NCI-H2107 treated with DMSO at 0.1 percent for 48 hours (cell line): ENCODE measurements at regions not wholly inside any gene's neighbourhood (a gene's known extent, or its start where the extent isn't known, plus 50 kb on each side); places are given as distances from the start of the nearest gene placed in this dataset.

Experiments used
- DNase-seq: peaks from one replicate; lab custom pipeline; 2025; ENCODE audit not compliant: unreplicated experiment; lab: John Stamatoyannopoulos, UW

- no peak for DNase-seq
Measured at GRCh38 chr1:222301652-222302051, 246.3 kb downstream of the HHIPL2 start.

- no peak for DNase-seq
Measured at GRCh38 chr1:222299524-222299923, 248.4 kb downstream of the HHIPL2 start.

- DNase-seq, result no peak
Measured at GRCh38 chr1:222290866-222291265, 257.0 kb downstream of the HHIPL2 start.

- DNase-seq, result no peak
Measured at GRCh38 chr1:222288053-222288452, 259.9 kb downstream of the HHIPL2 start.

- DNase-seq, result no peak
Measured at GRCh38 chr1:222286011-222286410, 261.9 kb downstream of the HHIPL2 start.

GRCh38 chr1:222285526-222285925 lies 262.4 kb downstream of the HHIPL2 start:
- DNase-seq, result no peak

GRCh38 chr1:222284466-222284865 lies 263.4 kb downstream of the HHIPL2 start:
- DNase-seq, result no peak

- no peak for DNase-seq
Measured at GRCh38 chr1:222283147-222283768, 264.6 kb downstream of the HHIPL2 start.

- DNase-seq, result no peak
Measured at GRCh38 chr1:222279591-222279990, 268.3 kb downstream of the HHIPL2 start.

GRCh38 chr1:222278501-222278900 lies 269.4 kb downstream of the HHIPL2 start:
- DNase-seq, result no peak

- DNase-seq, result no peak
Measured at GRCh38 chr1:222275729-222276465, 272.0 kb downstream of the HHIPL2 start.

GRCh38 chr1:222275001-222275728 lies 272.7 kb downstream of the HHIPL2 start:
- no peak for DNase-seq

- no peak for DNase-seq
Measured at GRCh38 chr1:222266223-222267196, 281.4 kb downstream of the HHIPL2 start.

GRCh38 chr1:222263791-222264190 lies 284.1 kb downstream of the HHIPL2 start:
- DNase-seq, result no peak

GRCh38 chr1:222257027-222257426 lies 290.9 kb downstream of the HHIPL2 start:
- no peak for DNase-seq

GRCh38 chr1:222256058-222256457 lies 291.8 kb downstream of the HHIPL2 start:
- no peak for DNase-seq

- no peak for DNase-seq
Measured at GRCh38 chr1:222252788-222253187, 295.1 kb downstream of the HHIPL2 start.

GRCh38 chr1:222251847-222252246 lies 296.1 kb downstream of the HHIPL2 start:
- no peak for DNase-seq

- no peak for DNase-seq
Measured at GRCh38 chr1:222250376-222250775, 297.5 kb downstream of the HHIPL2 start.

GRCh38 chr1:222247811-222248310 lies 300.0 kb downstream of the HHIPL2 start:
- DNase-seq, result no peak

- no peak for DNase-seq
Measured at GRCh38 chr1:222247081-222247480, 300.8 kb downstream of the HHIPL2 start.
